ENCODE measurements at regions not wholly inside any gene's neighbourhood (a gene's known extent, or its start where the extent isn't known, plus 50 kb on each side); places are given as distances from the start of the nearest gene placed in this dataset.

- Histone ChIP-seq H3K4me3 (replicated peaks in 1 of 3; ENCODE audit: insufficient read depth in 1 of 3, low read depth in 1 of 3, low read length in 3 of 3) (no peak overlapping the region), H3K27ac (ENCODE audit: insufficient read depth, low read depth, low read length) (no peak overlapping the region), H3K27me3 (ENCODE audit: control insufficient read depth in 2 of 2, insufficient read depth in 2 of 2, low read length in 2 of 2) (no peaks in the 10 kb centered on the region), H4K20me1 (replicated peaks; ENCODE audit: control insufficient read depth, extremely low read depth, insufficient read depth, low read length) (no peaks in the 10 kb centered on the region), H3K4me1 (ENCODE audit: control insufficient read depth, extremely low read depth, insufficient read depth, low read length) (no peaks in the 10 kb centered on the region), H3K9me3 (replicated peaks; ENCODE audit: control insufficient read depth, insufficient read depth, low read length) (peaks cover 7% of the 10 kb centered on the region), H2AFZ (ENCODE audit: low read depth, low read length) (no peak overlapping the region), H3K36me3 (ENCODE audit: control insufficient read depth in 2 of 2, extremely low read depth in 1 of 2, insufficient read depth in 2 of 2, low read length in 2 of 2) (no peaks in the 10 kb centered on the region), H3K79me2 (ENCODE audit: control insufficient read depth, insufficient read depth, low read length) (no peaks in the 10 kb centered on the region), H3K4me2 (ENCODE audit: insufficient read depth, low read length) (no peak overlapping the region), H3K9ac (replicated peaks; ENCODE audit: extremely low read depth, insufficient read depth, low read length) (no peak overlapping the region), H3K9me1 (replicated peaks; ENCODE audit: control insufficient read depth, extremely low read depth, insufficient read depth, low read length) (no peaks in the 10 kb centered on the region)
- intact Hi-C loops (cut with micrococcal nuclease) (no loop called here), dilution Hi-C loops (cut with MboI; ENCODE audit: extremely low pct_ligation_motif_present, low sequenced_read_pairs) (no loop called here)
- FAIRE-seq = no peak
- ChIA-PET CTCF (no interaction called here), POLR2A (no interaction called here)
- TF ChIP-seq EZH2 (IDR thresholded peaks at IDR 0.05; ENCODE audit: borderline replicate concordance, low read depth, low read length, severe bottlenecking) (no peak), JUN (IDR thresholded peaks at IDR 0.05; ENCODE audit: borderline replicate concordance, insufficient read depth, insufficient read length, low read depth) (no peak), CTCF (IDR thresholded peaks at IDR 0.05; ENCODE audit: extremely low read depth in 1 of 2, insufficient read depth in 1 of 2, low read depth in 1 of 2, low read length in 2 of 2) (no peak), FOS (IDR thresholded peaks at IDR 0.05; ENCODE audit: borderline replicate concordance, insufficient read depth, low read length) (no peak), MYC (IDR thresholded peaks at IDR 0.05; ENCODE audit: low read depth, low read length) (no peak), POLR2AphosphoS5 (IDR thresholded peaks at IDR 0.05; ENCODE audit: insufficient read depth, low read depth, low read length) (no peak), POLR2A (IDR thresholded peaks at IDR 0.05; ENCODE audit: low read depth, low read length) (no peak), MAX (IDR thresholded peaks at IDR 0.05; ENCODE audit: insufficient read depth, insufficient read length) (no peak), GATA2 (IDR thresholded peaks at IDR 0.05; ENCODE audit: insufficient read depth, insufficient read length, low read depth, low read length) (no peak)
- no TSS peak for BruUV-seq (replicated peaks)
- no peak for DNase-seq (ENCODE audit: low read depth, low spot score)
These were observed 338.7 kb upstream of the IRX4 start for GRCh38 chr5:2221450-2221849.

Data from endothelial cell of umbilical vein (primary cell).